ENCODE measurements at regions not wholly inside any gene's neighbourhood (a gene's known extent, or its start where the extent isn't known, plus 50 kb on each side); places are given as distances from the start of the nearest gene placed in this dataset.

DNA sequence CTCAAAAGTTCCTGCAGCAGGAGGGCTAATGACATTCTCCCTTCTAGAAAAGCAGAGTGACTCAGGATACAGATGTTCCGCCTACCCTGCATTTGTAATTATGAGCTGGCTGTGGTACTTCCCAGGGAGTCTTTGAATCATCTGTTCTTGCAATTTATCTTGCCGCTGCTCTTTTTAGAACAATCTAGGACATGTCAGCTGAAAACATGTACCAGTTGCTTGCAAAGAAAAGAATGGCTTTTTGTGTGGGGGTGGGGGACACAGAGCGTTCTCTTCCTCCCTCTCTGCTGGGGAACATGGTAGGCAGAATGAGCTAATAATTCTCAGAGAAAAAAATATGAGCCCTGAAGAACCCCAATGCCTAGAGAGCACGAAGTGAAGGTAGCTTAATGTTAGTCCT is 51.7 kb upstream of the TUT7 start:
- no peak overlapping the region for H3K4me3 ChIP-seq (ENCODE audit: low read length)

DNA sequence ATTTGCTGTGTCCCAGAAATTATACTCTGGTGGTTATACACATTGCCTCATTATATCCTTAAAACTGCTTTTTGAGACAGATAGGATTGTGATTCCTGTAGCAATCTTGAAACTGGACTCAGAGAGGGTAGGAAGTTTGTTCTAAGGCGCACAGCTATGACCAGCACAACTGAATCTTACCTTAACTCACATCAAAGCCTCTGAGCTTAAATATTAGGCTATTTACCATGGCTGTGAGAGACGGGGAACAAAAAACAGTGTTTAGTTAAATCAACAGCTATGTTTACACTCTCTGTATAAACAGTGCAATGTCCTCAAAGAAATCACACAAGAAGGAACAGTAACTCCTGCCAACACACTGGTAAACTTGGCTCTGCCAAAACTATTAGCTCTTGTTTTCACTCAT is 50.9 kb upstream of the TUT7 start:
- Histone ChIP-seq H3K36me3 (ENCODE audit: insufficient read depth, low read length) (no peaks in the 10 kb centered on the region), H2AFZ (ENCODE audit: low read depth, low read length) (no peak overlapping the region), H3K4me3 (ENCODE audit: low read length) (no peak overlapping the region), H3K27me3 (ENCODE audit: insufficient read depth, low read length) (no peaks in the 10 kb centered on the region), H3K4me1 (ENCODE audit: insufficient read depth, low read length) (peaks cover 5% of the 10 kb centered on the region), H3K9me3 (ENCODE audit: low read length) (no peaks in the 10 kb centered on the region)

More for the DNA sequence above, 51.7 kb upstream of the TUT7 start:
- Histone ChIP-seq H3K27me3 (ENCODE audit: insufficient read depth, low read length) (no peaks in the 10 kb centered on the region), H3K4me1 (ENCODE audit: insufficient read depth, low read length) (peaks cover 5% of the 10 kb centered on the region), H3K9me3 (ENCODE audit: low read length) (no peaks in the 10 kb centered on the region), H3K36me3 (ENCODE audit: insufficient read depth, low read length) (no peaks in the 10 kb centered on the region), H2AFZ (ENCODE audit: low read depth, low read length) (no peak overlapping the region)
